ENCODE measurements at regions not wholly inside any gene's neighbourhood (a gene's known extent, or its start where the extent isn't known, plus 50 kb on each side); places are given as distances from the start of the nearest gene placed in this dataset.

GRCh38 chr9:13960011-13960765 lies 353.8 kb downstream of the NFIB start:
- Histone ChIP-seq H3K27ac (ENCODE audit: insufficient read length, low read depth, low read length) (no peak overlapping the region), H3K79me1 (ENCODE audit: insufficient read depth, low read depth, low read length, poor library complexity, severe bottlenecking) (no peaks in the 10 kb centered on the region), H3K14ac (ENCODE audit: insufficient read depth, low read length) (no peak overlapping the region), H2BK15ac (ENCODE audit: low read depth, low read length) (no peak overlapping the region), H4K5ac (ENCODE audit: insufficient read length, low read depth, low read length) (no peak overlapping the region), H2BK12ac (ENCODE audit: insufficient read length, low read depth, low read length) (no peak overlapping the region), H2BK5ac (ENCODE audit: insufficient read length, low read length) (no peak overlapping the region), H3K9ac (ENCODE audit: extremely low read depth, insufficient read length, low read length) (no peak overlapping the region), H4K8ac (replicated peaks; ENCODE audit: insufficient read length, low read depth, low read length) (no peak overlapping the region), H4K91ac (ENCODE audit: insufficient read length, low read depth, low read length) (no peak overlapping the region), H3K56ac (ENCODE audit: insufficient read length, low read depth, low read length) (no peak overlapping the region), H3K18ac (ENCODE audit: insufficient read length, low read depth, low read length) (no peak overlapping the region), H3K23ac (ENCODE audit: insufficient read length, low read depth, low read length) (no peak overlapping the region), H2AFZ (ENCODE audit: low read length) (no peak overlapping the region), H3K79me2 (ENCODE audit: insufficient read depth, low read length) (no peaks in the 10 kb centered on the region), H3K4me1 (ENCODE audit: insufficient read depth, low read length) (no peaks in the 10 kb centered on the region), H4K20me1 (ENCODE audit: control insufficient read depth, insufficient read depth, insufficient read length) (no peaks in the 10 kb centered on the region), H3T11ph (ENCODE audit: low read length) (no peak overlapping the region), H3K4ac (ENCODE audit: low read depth, low read length) (no peak overlapping the region), H3K9me3 (ENCODE audit: control insufficient read depth, low read depth, low read length) (no peaks in the 10 kb centered on the region), H3K23me2 (ENCODE audit: insufficient read length, low read depth, low read length, poor library complexity, severe bottlenecking) (no peaks in the 10 kb centered on the region), H3K27me3 (ENCODE audit: insufficient read depth, low read length) (no peaks in the 10 kb centered on the region), H2AK5ac (ENCODE audit: insufficient read length, low read length) (no peak overlapping the region), H2BK120ac (ENCODE audit: low read depth, low read length, poor library complexity, severe bottlenecking) (no peak overlapping the region), H3K4me2 (ENCODE audit: insufficient read depth, insufficient read length, low read length) (no peak overlapping the region), H2BK20ac (ENCODE audit: low read depth, low read length, poor library complexity, severe bottlenecking) (no peak overlapping the region)
- peaks cover 13 to 19% of the 10 kb centered on the region in 2 experiments for H3K4me1 Mint-ChIP-seq
- DNase-seq = no peak
- H3K9me3 Mint-ChIP-seq = no peaks in the 10 kb centered on the region
- no peak overlapping the region for H3K4me3 Mint-ChIP-seq
- TF ChIP-seq CTCF (conservative IDR thresholded peaks at IDR 0.05) = no peak
- H3K27me3 Mint-ChIP-seq (ENCODE audit: low read depth) = no peaks in the 10 kb centered on the region
- no peak overlapping the region for H3K27ac Mint-ChIP-seq
- no CpG with 5 or more reads among the region's 11 CpGs for WGBS (ENCODE audit: extremely low coverage, insufficient read length, low lambda C conversion rate)
- H3K36me3 Mint-ChIP-seq (ENCODE audit: insufficient read depth in 1 of 3, low read depth in 3 of 3) = no peaks in the 10 kb centered on the region
